Naive thymus-derived CD4-positive, alpha-beta T cell (primary cell): ENCODE measurements at regions not wholly inside any gene's neighbourhood (a gene's known extent, or its start where the extent isn't known, plus 50 kb on each side); places are given as distances from the start of the nearest gene placed in this dataset.

Source experiments
- ATAC-seq: fragments of 150-1000 bp; cut with Tn5 transposase; 2 replicates; pipeline ENCODE4 v1.10.0; 2021; ENCODE audit warnings: mild to moderate bottlenecking, moderate library complexity
- CTCF ChIA-PET: fragments of 350-600 bp; sonication (Branson Sonifier 250); formaldehyde crosslinking; loops from one replicate; lab custom pipeline; 2021; ENCODE audit warnings: antibody characterized with exemption; lab: Charles Lee
- POLR2A ChIA-PET: fragments of 350-600 bp; sonication (Branson Sonifier 250); formaldehyde crosslinking; loops from one replicate; lab custom pipeline; 2021; ENCODE audit warnings: antibody characterized with exemption, inconsistent platforms; lab: Charles Lee
- DNase-seq, 9 donors: peaks; one replicate each; pipeline versions ENCODE4 v3.0.0 to v3.0.0-alpha.2; 2020 to 2022; ENCODE audit warnings: mixed read lengths in 1 of 9
- H3K27ac ChIP-seq: one replicate; pipeline ENCODE4 v1.7.0; 2013; ENCODE audit warnings: mild to moderate bottlenecking, low read depth, low read length, moderate library complexity
- H3K27me3 ChIP-seq, 2 donors: one replicate each; pipeline ENCODE4 v1.7.0; 2013; ENCODE audit warnings: low read length in 2 of 2, mild to moderate bottlenecking in 2 of 2, moderate library complexity in 2 of 2; ENCODE audit not compliant: control insufficient read depth in 2 of 2, insufficient read depth in 2 of 2
- H3K36me3 ChIP-seq, 3 experiments: 1 replicate in 2 of 3; 2 replicates in 1 of 3; pipeline ENCODE4 v1.7.0; 2013; ENCODE audit warnings: low read length in 3 of 3, mild to moderate bottlenecking in 3 of 3, moderate library complexity in 1 of 3; ENCODE audit not compliant: insufficient read depth in 3 of 3, control insufficient read depth in 2 of 3
- H3K4me1 ChIP-seq, 2 donors: one replicate each; pipeline ENCODE4 v1.7.0; 2013; ENCODE audit warnings: low read length in 2 of 2, mild to moderate bottlenecking in 2 of 2, moderate library complexity in 1 of 2; ENCODE audit not compliant: control insufficient read depth in 2 of 2, insufficient read depth in 2 of 2
- H3K4me3 ChIP-seq: 2 replicates; pipeline ENCODE4 v1.7.0; 2013; ENCODE audit warnings: mild to moderate bottlenecking, low read length
- H3K9me3 ChIP-seq, 3 experiments: 1 replicate in 2 of 3; 2 replicates in 1 of 3; pipeline ENCODE4 v1.7.0; 2013; ENCODE audit warnings: low read length in 3 of 3; ENCODE audit not compliant: control insufficient read depth in 2 of 3
- H3K27ac Mint-ChIP-seq, 9 donors: one replicate each; pipeline ENCODE4 v1.8.0; 2020 to 2022; ENCODE audit warnings: mixed read lengths in 9 of 9, mild to moderate bottlenecking in 8 of 9, moderate library complexity in 5 of 9, inconsistent platforms in 2 of 9
- H3K27me3 Mint-ChIP-seq, 5 donors: one replicate each; pipeline ENCODE4 v1.8.0; 2021 to 2022; ENCODE audit warnings: mixed read lengths in 5 of 5, mild to moderate bottlenecking in 1 of 5
- H3K36me3 Mint-ChIP-seq, 5 donors: one replicate each; pipeline ENCODE4 v1.8.0; 2020 to 2022; ENCODE audit warnings: mixed read lengths in 5 of 5, mild to moderate bottlenecking in 3 of 5, inconsistent platforms in 1 of 5
- H3K4me1 Mint-ChIP-seq, 7 donors: one replicate each; pipeline ENCODE4 v1.8.0; 2020 to 2022; ENCODE audit warnings: mixed read lengths in 7 of 7, mild to moderate bottlenecking in 3 of 7, inconsistent platforms in 1 of 7
- H3K4me3 Mint-ChIP-seq, 10 donors: one replicate each; pipeline ENCODE4 v1.8.0; 2020 to 2022; ENCODE audit warnings: mild to moderate bottlenecking in 10 of 10, mixed read lengths in 10 of 10, moderate library complexity in 6 of 10, inconsistent platforms in 2 of 10
- H3K9me3 Mint-ChIP-seq, 11 donors: one replicate each; pipeline ENCODE4 v1.8.0; 2020 to 2022; ENCODE audit warnings: mixed read lengths in 11 of 11, mild to moderate bottlenecking in 4 of 11, inconsistent platforms in 1 of 11, moderate library complexity in 1 of 11
- intact Hi-C, 2 donors: fragments of 100-400 bp; cut with micrococcal nuclease; formaldehyde crosslinking; loops; one replicate each; pipeline ENCODE4 v1.15.1; 2023

DNA sequence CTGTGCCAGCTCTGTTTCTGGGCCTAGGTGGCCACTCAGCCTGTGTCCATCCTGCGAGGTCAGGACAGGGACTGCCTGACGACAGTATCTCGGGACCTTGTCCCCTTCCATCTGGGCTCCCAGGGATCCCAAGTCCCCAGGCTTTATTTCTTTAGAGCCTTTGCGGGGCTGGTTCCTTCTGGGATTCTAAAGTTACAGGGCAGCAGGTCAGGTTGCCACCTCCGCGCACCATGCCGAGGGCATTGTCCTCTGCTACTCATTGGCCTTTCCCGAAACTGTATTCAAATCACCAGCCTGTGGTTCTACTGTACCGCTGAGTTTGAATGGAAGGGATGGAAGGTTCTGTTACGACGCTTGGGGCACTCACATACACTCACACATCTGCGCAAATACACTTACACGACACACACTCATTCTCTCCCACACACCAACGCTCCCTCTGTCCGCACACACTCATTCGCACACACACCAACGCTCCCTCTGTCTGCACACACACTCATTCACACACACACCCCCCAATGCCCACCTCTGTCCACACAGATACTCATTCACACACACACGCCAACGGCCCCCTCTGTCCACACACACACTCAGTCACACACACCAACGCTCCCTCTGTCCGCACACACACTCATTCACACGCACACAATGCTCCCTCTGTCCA, 59.8 kb upstream of the THBS2 start:
- intact Hi-C loops, result no loop called here
- no peaks in the 10 kb centered on the region for H3K4me1 Mint-ChIP-seq
- H3K27ac Mint-ChIP-seq, result no peak overlapping the region
- no peaks in the 10 kb centered on the region for H3K36me3 ChIP-seq
- H3K4me1 ChIP-seq, result no peaks in the 10 kb centered on the region
- H3K4me3 Mint-ChIP-seq, result no peak overlapping the region
- H3K9me3 ChIP-seq, result no peaks in the 10 kb centered on the region
- peaks cover 0 to 3% (median 0%) of the 10 kb centered on the region in 11 donors for H3K9me3 Mint-ChIP-seq
- H3K36me3 Mint-ChIP-seq, result no peaks in the 10 kb centered on the region
- ChIA-PET CTCF (no interaction called here), POLR2A (no interaction called here)
- peaks cover 0 to 4% (median 0%) of the 10 kb centered on the region in 5 donors for H3K27me3 Mint-ChIP-seq
- DNase-seq (no peak), ATAC-seq (no peak)
- H3K27ac ChIP-seq, result no peak overlapping the region
- H3K27me3 ChIP-seq, result no peaks in the 10 kb centered on the region
- no peak overlapping the region for H3K4me3 ChIP-seq

DNA sequence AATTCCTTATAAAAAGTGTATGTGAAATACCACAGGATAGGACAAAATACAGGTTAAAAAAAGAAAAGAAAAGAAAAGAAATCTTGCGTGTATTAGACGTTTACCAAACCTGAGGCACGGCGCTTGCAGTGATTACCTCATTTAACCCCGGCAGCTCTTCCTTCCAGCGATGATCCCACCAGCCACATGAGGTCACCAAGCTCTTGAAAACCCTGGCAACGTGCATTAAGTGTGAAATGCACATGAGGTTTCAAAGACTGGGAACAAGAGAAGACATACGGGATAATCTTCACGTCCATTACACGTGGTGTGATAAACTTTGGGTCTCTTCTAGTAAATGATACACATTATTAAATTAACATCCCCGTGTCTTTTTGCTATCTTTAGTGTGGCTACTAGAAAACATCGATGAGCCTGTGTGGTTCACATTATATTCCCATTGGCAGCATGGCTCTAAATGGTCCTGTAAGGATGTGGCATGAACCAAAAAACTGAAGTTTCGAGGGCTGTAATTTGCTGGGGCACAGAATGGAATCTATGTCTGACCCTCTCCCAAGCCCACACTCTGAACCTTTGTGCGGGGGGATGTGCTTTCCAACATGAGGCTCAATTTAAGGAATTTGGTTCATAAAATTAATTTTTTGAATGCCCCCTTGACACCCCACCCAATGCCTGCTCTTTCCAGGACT, 59.2 kb upstream of the THBS2 start:
- ATAC-seq, result no peak
- Mint-ChIP-seq H3K4me1 (no peaks in the 10 kb centered on the region), H3K9me3 (peaks cover 0 to 3% (median 0%) of the 10 kb centered on the region in 11 donors), H3K4me3 (no peak overlapping the region), H3K27ac (no peak overlapping the region), H3K36me3 (no peaks in the 10 kb centered on the region), H3K27me3 (peaks cover 0 to 3% (median 0%) of the 10 kb centered on the region in 5 donors)
- no peak overlapping the region for H3K27ac ChIP-seq
- no peaks in the 10 kb centered on the region for H3K9me3 ChIP-seq
- POLR2A ChIA-PET, result no interaction called here
- H3K27me3 ChIP-seq, result no peaks in the 10 kb centered on the region
- H3K36me3 ChIP-seq, result no peaks in the 10 kb centered on the region
- no peak for DNase-seq
- intact Hi-C loops, result no loop called here
- no peaks in the 10 kb centered on the region for H3K4me1 ChIP-seq
- H3K4me3 ChIP-seq, result no peak overlapping the region
- CTCF ChIA-PET, result interaction anchor here (0.7 kb wide), 1 partner anchor 32 kb away, joined by 3 read pairs; no protein-coding TSS in a partner anchor

DNA sequence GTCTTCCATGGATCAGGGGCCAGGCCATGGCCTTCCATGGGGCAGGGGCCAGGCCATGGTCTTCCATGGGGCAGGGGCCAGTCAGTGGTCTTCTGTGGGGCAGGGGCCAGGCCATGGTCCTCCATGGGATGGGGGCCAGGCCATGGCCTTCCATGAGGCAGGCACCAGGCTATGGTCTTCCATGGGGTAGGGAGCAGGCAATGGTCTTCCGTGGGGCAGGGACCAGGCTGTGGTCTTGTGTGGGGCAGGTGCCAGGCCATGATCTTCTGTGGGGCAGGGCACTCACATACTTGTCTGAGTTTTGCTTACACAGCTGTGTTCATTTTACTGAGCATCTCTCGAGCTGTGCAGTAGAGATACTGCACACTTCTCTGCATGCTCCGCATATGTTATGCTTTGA, 57.3 kb upstream of the THBS2 start:
- ATAC-seq (no peak), DNase-seq (no peak)
- ChIA-PET CTCF (no interaction called here), POLR2A (no interaction called here)
- Histone ChIP-seq H3K9me3 (no peaks in the 10 kb centered on the region), H3K27ac (no peak overlapping the region), H3K36me3 (no peaks in the 10 kb centered on the region), H3K4me1 (no peaks in the 10 kb centered on the region), H3K4me3 (no peak overlapping the region), H3K27me3 (no peaks in the 10 kb centered on the region)
- Mint-ChIP-seq H3K4me1 (no peaks in the 10 kb centered on the region), H3K27me3 (peaks cover 0 to 3% (median 2%) of the 10 kb centered on the region in 5 donors), H3K4me3 (no peak overlapping the region), H3K36me3 (no peaks in the 10 kb centered on the region), H3K27ac (no peak overlapping the region), H3K9me3 (peaks cover 0 to 4% (median 0%) of the 10 kb centered on the region in 11 donors)
- intact Hi-C loops, result no loop called here
